GM13977 (cell line): ENCODE measurements at regions not wholly inside any gene's neighbourhood (a gene's known extent, or its start where the extent isn't known, plus 50 kb on each side); places are given as distances from the start of the nearest gene placed in this dataset.

Experiments used
- DNase-seq: peaks from one replicate; pipeline ENCODE4 v3.0.0; 2012; ENCODE audit warnings: low spot score
- CTCF ChIP-seq: IDR thresholded peaks from 2 replicates; pipeline ENCODE4 v1.5.1; 2012; ENCODE audit warnings: mild to moderate bottlenecking, control low read depth; ENCODE audit not compliant: insufficient read depth; ENCODE audit errors: extremely low read depth, missing control alignments
- in situ Hi-C: fragments of 300-500 bp; cut with MboI; formaldehyde crosslinking; loops from one replicate; pipeline ENCODE4 v1.12.0; 2022; ENCODE audit warnings: low sequenced_read_pairs, low pct_unique_long_range_greater_than_20kb, mixed read lengths, inconsistent platforms; ENCODE audit not compliant: unreplicated experiment

GRCh38 chr4:148874331-148874730, 432.1 kb upstream of the NR3C2 start:
- DNase-seq, result no peak
- TF ChIP-seq CTCF, result no peak

GRCh38 chr4:148868191-148868590, 426.0 kb upstream of the NR3C2 start:
- no peak for TF ChIP-seq CTCF
- no peak for DNase-seq
- in situ Hi-C loops, result no loop called here

More at GRCh38 chr4:148874331-148874730, 432.1 kb upstream of the NR3C2 start:
- in situ Hi-C loops, result no loop called here

GRCh38 chr4:148866666-148867065, 424.5 kb upstream of the NR3C2 start:
- TF ChIP-seq CTCF, result no peak
- in situ Hi-C loops, result no loop called here
- no peak for DNase-seq

GRCh38 chr4:148857973-148858534, 415.8 kb upstream of the NR3C2 start:
- no peak for DNase-seq
- in situ Hi-C loops, result no loop called here
- no peak for TF ChIP-seq CTCF

GRCh38 chr4:148857239-148857972, 415.2 kb upstream of the NR3C2 start:
- in situ Hi-C loops, result no loop called here
- TF ChIP-seq CTCF, result no peak
- no peak for DNase-seq

GRCh38 chr4:148854203-148854602, 412.0 kb upstream of the NR3C2 start:
- in situ Hi-C loops, result no loop called here
- no peak for TF ChIP-seq CTCF
- no peak for DNase-seq
